ENCODE measurements at regions not wholly inside any gene's neighbourhood (a gene's known extent, or its start where the extent isn't known, plus 50 kb on each side); places are given as distances from the start of the nearest gene placed in this dataset.

DNA sequence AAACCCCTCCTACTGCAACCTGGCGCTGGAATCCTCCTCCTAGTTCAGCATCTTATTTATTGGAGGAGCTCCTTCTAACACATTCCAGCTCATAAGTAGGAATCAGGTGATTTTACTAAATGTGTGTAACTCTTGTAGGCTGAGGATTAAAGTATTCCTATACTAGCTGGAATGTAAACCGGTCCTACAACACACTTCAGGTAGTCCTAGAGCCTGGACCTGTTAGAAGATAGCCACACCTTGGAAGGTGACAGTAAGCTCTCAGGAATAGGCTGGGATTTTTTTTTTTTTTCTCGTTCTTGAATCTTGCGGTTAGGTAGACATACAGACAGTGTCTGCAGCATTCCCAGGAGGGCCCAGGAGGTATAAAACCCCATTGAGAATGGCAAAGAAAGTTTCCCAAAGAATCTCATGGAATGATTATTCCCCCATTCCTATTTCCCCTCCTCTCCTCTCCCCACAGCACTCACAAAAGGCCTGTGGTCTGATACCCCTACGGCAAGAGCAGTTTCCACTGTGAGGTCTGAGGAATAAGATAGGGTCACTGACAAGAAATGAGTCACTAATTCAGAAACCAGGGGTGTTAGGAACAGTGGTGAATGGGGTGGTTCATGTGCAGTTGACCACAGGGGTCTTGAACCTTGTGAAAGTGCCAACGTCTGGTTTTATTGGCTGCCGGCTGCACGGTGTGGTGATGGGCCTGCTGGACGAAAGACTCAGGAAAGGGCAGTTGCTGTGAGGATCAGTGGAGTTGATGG is 267.1 kb downstream of the UTP18 start:
- Histone ChIP-seq H3K27me3 (ENCODE audit: low read length) (no peaks in the 10 kb centered on the region), H3K9me3 (ENCODE audit: low read length) (no peaks in the 10 kb centered on the region), H3K36me3 (ENCODE audit: low read depth, low read length) (no peaks in the 10 kb centered on the region), H3K9me2 (replicated peaks; ENCODE audit: low read length) (no peaks in the 10 kb centered on the region), H3K27ac (ENCODE audit: low read length) (no peak overlapping the region), H4K20me1 (ENCODE audit: low read length) (no peaks in the 10 kb centered on the region), H3F3A (ENCODE audit: low read length, unreplicated experiment) (no peaks in the 10 kb centered on the region), H3K4me3 (ENCODE audit: low read length) (no peak overlapping the region), H3K4me1 (ENCODE audit: insufficient read depth, low read length) (no peaks in the 10 kb centered on the region), H3K4me2 (ENCODE audit: low read length) (no peak overlapping the region), H2AFZ (ENCODE audit: low read length) (no peak overlapping the region), H3K79me2 (ENCODE audit: low read length) (no peaks in the 10 kb centered on the region), H3K9ac (ENCODE audit: low read length) (no peak overlapping the region)
- POLR2A ChIA-PET (ENCODE audit: unreplicated experiment) = no interaction called here
- TF ChIP-seq EZH2 (IDR thresholded peaks at IDR 0.05; ENCODE audit: low read length, unreplicated experiment) (no peak), EZH2phosphoT487 (IDR thresholded peaks at IDR 0.05; ENCODE audit: borderline replicate concordance, low read length) (no peak)
- TF ChIP-seq, protein P1, sequence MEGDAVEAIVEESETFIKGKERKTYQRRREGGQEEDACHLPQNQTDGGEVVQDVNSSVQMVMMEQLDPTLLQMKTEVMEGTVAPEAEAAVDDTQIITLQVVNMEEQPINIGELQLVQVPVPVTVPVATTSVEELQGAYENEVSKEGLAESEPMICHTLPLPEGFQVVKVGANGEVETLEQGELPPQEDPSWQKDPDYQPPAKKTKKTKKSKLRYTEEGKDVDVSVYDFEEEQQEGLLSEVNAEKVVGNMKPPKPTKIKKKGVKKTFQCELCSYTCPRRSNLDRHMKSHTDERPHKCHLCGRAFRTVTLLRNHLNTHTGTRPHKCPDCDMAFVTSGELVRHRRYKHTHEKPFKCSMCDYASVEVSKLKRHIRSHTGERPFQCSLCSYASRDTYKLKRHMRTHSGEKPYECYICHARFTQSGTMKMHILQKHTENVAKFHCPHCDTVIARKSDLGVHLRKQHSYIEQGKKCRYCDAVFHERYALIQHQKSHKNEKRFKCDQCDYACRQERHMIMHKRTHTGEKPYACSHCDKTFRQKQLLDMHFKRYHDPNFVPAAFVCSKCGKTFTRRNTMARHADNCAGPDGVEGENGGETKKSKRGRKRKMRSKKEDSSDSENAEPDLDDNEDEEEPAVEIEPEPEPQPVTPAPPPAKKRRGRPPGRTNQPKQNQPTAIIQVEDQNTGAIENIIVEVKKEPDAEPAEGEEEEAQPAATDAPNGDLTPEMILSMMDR (conservative IDR thresholded peaks at IDR 0.05; ENCODE audit: low read depth, low read length) = no peak
- intact Hi-C loops (cut with micrococcal nuclease) = no loop called here
- no peak for ATAC-seq
- CTCF ChIA-PET = no interaction called here
- BruUV-seq (replicated peaks) = no TSS peak
- no peak for DNase-seq

GRCh38 chr17:51528111-51528510 is 267.8 kb downstream of the UTP18 start:
- no peak overlapping the region for H3K4me3 ChIP-seq (ENCODE audit: low read length)
- TF ChIP-seq, protein P1 (conservative IDR thresholded peaks at IDR 0.05; ENCODE audit: low read depth, low read length) = no peak
- TF ChIP-seq EZH2phosphoT487 (IDR thresholded peaks at IDR 0.05; ENCODE audit: borderline replicate concordance, low read length) = no peak
- TF ChIP-seq EZH2 (IDR thresholded peaks at IDR 0.05; ENCODE audit: low read length, unreplicated experiment) = no peak
- no peak overlapping the region for H2AFZ ChIP-seq (ENCODE audit: low read length)
- H3K9me2 ChIP-seq (replicated peaks; ENCODE audit: low read length) = no peaks in the 10 kb centered on the region
- no peak overlapping the region for H3K9ac ChIP-seq (ENCODE audit: low read length)
- no peaks in the 10 kb centered on the region for H3K4me1 ChIP-seq (ENCODE audit: insufficient read depth, low read length)
- H3K27ac ChIP-seq (ENCODE audit: low read length) = no peak overlapping the region
- intact Hi-C loops (cut with micrococcal nuclease) = no loop called here
- H3K79me2 ChIP-seq (ENCODE audit: low read length) = no peaks in the 10 kb centered on the region
- CTCF ChIA-PET = no interaction called here
- no peak overlapping the region for H3K4me2 ChIP-seq (ENCODE audit: low read length)
- POLR2A ChIA-PET (ENCODE audit: unreplicated experiment) = no interaction called here
- DNase-seq (no peak), ATAC-seq (no peak)
- no peaks in the 10 kb centered on the region for H3F3A ChIP-seq (ENCODE audit: low read length, unreplicated experiment)
- H3K9me3 ChIP-seq (ENCODE audit: low read length) = no peaks in the 10 kb centered on the region
- no peaks in the 10 kb centered on the region for H4K20me1 ChIP-seq (ENCODE audit: low read length)
- BruUV-seq (replicated peaks) = no TSS peak
- H3K36me3 ChIP-seq (ENCODE audit: low read depth, low read length) = no peaks in the 10 kb centered on the region
- no peaks in the 10 kb centered on the region for H3K27me3 ChIP-seq (ENCODE audit: low read length)

DNA sequence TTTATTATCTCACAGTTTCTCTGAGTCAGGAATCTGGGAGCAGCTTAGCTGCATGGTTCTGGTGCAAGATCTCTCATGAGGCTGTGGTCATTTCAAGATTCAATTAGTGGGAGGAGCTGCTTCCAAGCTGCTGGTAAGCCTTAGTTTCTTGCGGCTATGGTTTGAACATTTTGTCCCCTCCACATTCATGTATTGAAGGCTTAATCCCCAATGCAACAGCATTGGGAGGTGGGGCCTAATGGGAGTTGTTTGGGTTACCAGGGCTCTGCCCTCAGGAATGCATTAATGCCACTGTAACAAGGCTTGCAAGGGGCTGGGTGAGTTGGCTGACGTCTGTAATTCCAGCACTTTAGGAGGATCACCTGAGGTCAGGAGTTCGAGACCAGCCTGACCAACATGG is 272.9 kb downstream of the UTP18 start:
- Histone ChIP-seq H3K9me3 (ENCODE audit: low read length) (no peaks in the 10 kb centered on the region), H3K4me1 (ENCODE audit: insufficient read depth, low read length) (no peaks in the 10 kb centered on the region), H3K27me3 (ENCODE audit: low read length) (peaks cover 13% of the 10 kb centered on the region), H3F3A (ENCODE audit: low read length, unreplicated experiment) (no peaks in the 10 kb centered on the region), H2AFZ (ENCODE audit: low read length) (no peak overlapping the region), H3K4me2 (ENCODE audit: low read length) (no peak overlapping the region), H4K20me1 (ENCODE audit: low read length) (no peaks in the 10 kb centered on the region), H3K9me2 (replicated peaks; ENCODE audit: low read length) (no peaks in the 10 kb centered on the region), H3K36me3 (ENCODE audit: low read depth, low read length) (no peaks in the 10 kb centered on the region), H3K79me2 (ENCODE audit: low read length) (no peaks in the 10 kb centered on the region), H3K4me3 (ENCODE audit: low read length) (no peak overlapping the region), H3K9ac (ENCODE audit: low read length) (no peak overlapping the region), H3K27ac (ENCODE audit: low read length) (no peak overlapping the region)
- ChIA-PET POLR2A (ENCODE audit: unreplicated experiment) (no interaction called here), CTCF (no interaction called here)
- ATAC-seq (no peak), DNase-seq (no peak)
- no peak for TF ChIP-seq EZH2phosphoT487 (IDR thresholded peaks at IDR 0.05; ENCODE audit: borderline replicate concordance, low read length)
- no peak for TF ChIP-seq EZH2 (IDR thresholded peaks at IDR 0.05; ENCODE audit: low read length, unreplicated experiment)
- TF ChIP-seq, protein P1 (conservative IDR thresholded peaks at IDR 0.05; ENCODE audit: low read depth, low read length) = no peak
- intact Hi-C loops (cut with micrococcal nuclease) = no loop called here
- BruUV-seq (replicated peaks) = no TSS peak
